HL-60 (cell line): ENCODE measurements at regions not wholly inside any gene's neighbourhood (a gene's known extent, or its start where the extent isn't known, plus 50 kb on each side); places are given as distances from the start of the nearest gene placed in this dataset.

Experiments
- DNase-seq, 2 experiments: peaks; one replicate each; pipeline ENCODE4 v3.0.0-alpha.2; 2010 to 2020; ENCODE audit warnings: low read depth in 1 of 2, low spot score in 1 of 2
- H3K27ac ChIP-seq: fragments of 250-450 bp; sonication (Bioruptor Pico); replicated peaks from 2 replicates; pipeline ENCODE4 v1.5.1; 2020; ENCODE audit warnings: mild to moderate bottlenecking, moderate library complexity
- H3K27me3 ChIP-seq: fragments of 250-450 bp; sonication (Bioruptor Pico); 2 replicates; pipeline ENCODE4 v1.5.1; 2021; ENCODE audit warnings: mild to moderate bottlenecking, moderate library complexity; ENCODE audit not compliant: insufficient read depth, poor library complexity, severe bottlenecking
- H3K4me3 ChIP-seq: replicated peaks from 2 replicates; pipeline ENCODE4 v1.5.1; 2011; ENCODE audit warnings: mild to moderate bottlenecking, control low read depth, low read length; ENCODE audit not compliant: insufficient read depth
- CTCF ChIP-seq: IDR thresholded peaks from one replicate; pipeline ENCODE4 v1.5.1; 2011; ENCODE audit warnings: low read length, control low read depth, inconsistent platforms; ENCODE audit not compliant: insufficient read depth
- GABPA ChIP-seq: IDR thresholded peaks from 2 replicates; pipeline ENCODE4 v1.6.1; 2012; ENCODE audit warnings: low read depth
- POLR2AphosphoS5 ChIP-seq: IDR thresholded peaks from 2 replicates; pipeline ENCODE4 v1.6.1; 2012; ENCODE audit warnings: low read depth
- REST ChIP-seq: IDR thresholded peaks from 2 replicates; pipeline ENCODE4 v1.6.1; 2012; ENCODE audit warnings: low read depth; ENCODE audit not compliant: insufficient replicate concordance
- SPI1 ChIP-seq: IDR thresholded peaks from 2 replicates; pipeline ENCODE4 v1.6.1; 2012; ENCODE audit warnings: low read depth, mild to moderate bottlenecking, borderline replicate concordance

- Histone ChIP-seq H3K4me3 (no peak overlapping the region), H3K27me3 (no peaks in the 10 kb centered on the region), H3K27ac (no peak overlapping the region)
- TF ChIP-seq CTCF (no peak), SPI1 (no peak), POLR2AphosphoS5 (no peak), REST (no peak), GABPA (no peak)
- no peak for DNase-seq
These were observed 507.5 kb downstream of the SHQ1 start for GRCh38 chr3:72340476-72341379.

GRCh38 chr3:72340056-72340455, 508.2 kb downstream of the SHQ1 start:
- Histone ChIP-seq H3K27ac (no peak overlapping the region), H3K27me3 (no peaks in the 10 kb centered on the region), H3K4me3 (no peak overlapping the region)
- TF ChIP-seq POLR2AphosphoS5 (no peak), CTCF (no peak), REST (no peak), SPI1 (no peak), GABPA (no peak)
- no peak for DNase-seq

- Histone ChIP-seq H3K27ac (no peak overlapping the region), H3K4me3 (no peak overlapping the region), H3K27me3 (no peaks in the 10 kb centered on the region)
- TF ChIP-seq SPI1 (no peak), POLR2AphosphoS5 (no peak), REST (no peak), CTCF (no peak), GABPA (no peak)
- no peak for DNase-seq
These were observed 508.6 kb downstream of the SHQ1 start for GRCh38 chr3:72339670-72340030.
